ENCODE measurements at regions not wholly inside any gene's neighbourhood (a gene's known extent, or its start where the extent isn't known, plus 50 kb on each side); places are given as distances from the start of the nearest gene placed in this dataset.
A peak's percentile ranks its signal among the peaks of the same experiment; 100 is the strongest.

DNA sequence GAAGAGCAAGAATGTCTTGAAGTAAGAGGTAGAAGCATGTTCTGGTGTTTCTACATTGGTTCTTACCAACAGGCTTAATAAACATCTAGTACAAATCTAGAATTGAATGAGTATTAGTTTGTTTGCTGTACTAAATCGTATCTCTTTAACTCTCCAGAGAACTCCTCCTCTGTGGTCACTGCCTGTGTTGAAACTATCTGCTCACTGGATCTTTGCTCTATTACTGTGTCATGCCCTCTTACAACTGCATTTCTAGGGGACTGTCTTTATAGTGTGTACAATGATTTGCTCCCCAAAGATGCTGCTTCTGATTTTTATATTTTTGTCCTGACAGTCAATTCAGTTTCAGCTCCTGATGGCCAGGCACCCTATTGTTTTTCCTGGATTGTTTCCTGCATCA lies 50.1 kb upstream of the E2F7 start:
- no peak for TF ChIP-seq CTCF (conservative IDR thresholded peaks at IDR 0.05; ENCODE audit: control insufficient read depth, insufficient read depth, low read depth, low read length)
- DNase-seq (ENCODE audit: low read depth), result peak; percentile 40
- no peak overlapping the region for H3K4me3 ChIP-seq (ENCODE audit: control insufficient read depth, low read depth, low read length)
